ENCODE measurements at regions not wholly inside any gene's neighbourhood (a gene's known extent, or its start where the extent isn't known, plus 50 kb on each side); places are given as distances from the start of the nearest gene placed in this dataset.

DNA sequence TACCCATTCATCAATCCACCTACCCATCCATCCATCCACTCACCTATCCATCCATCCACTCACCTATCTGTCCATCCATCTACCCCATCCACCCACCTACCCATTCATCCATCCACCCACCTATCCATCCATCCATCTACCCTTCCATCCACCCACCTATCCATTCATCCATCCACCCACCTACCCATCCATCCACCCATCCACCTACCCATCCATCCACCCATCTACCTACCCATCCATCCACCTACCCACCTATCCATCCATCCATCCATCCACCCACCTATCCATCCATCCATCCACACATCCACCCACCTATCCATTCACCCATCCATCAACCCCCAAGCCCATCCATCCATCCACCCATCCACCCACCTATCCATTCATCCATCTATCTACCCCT is 267.1 kb downstream of the MRTFB start:
- TF ChIP-seq ZNF274 (IDR thresholded peaks at IDR 0.05; ENCODE audit: low read depth, low read length) (no peak), YY1 (IDR thresholded peaks at IDR 0.05; ENCODE audit: insufficient read depth, insufficient read length) (no peak), SUZ12 (IDR thresholded peaks at IDR 0.05; ENCODE audit: extremely low read depth, insufficient read depth, insufficient read length) (no peak)

Data from NT2/D1 (cell line).